Right lobe of liver (tissue), 4 donors: ENCODE measurements at regions not wholly inside any gene's neighbourhood (a gene's known extent, or its start where the extent isn't known, plus 50 kb on each side); places are given as distances from the start of the nearest gene placed in this dataset.

ENCODE experiments used
- CTCF ChIP-seq, 4 donors: fragments of 200-600 bp in 3 of 4; fragments of 450-650 bp in 1 of 4; IDR thresholded peaks; one replicate each; pipeline versions ENCODE4 v1.5.1 to v1.8.0; 2016 to 2022; ENCODE audit warnings: antibody characterized with exemption in 4 of 4, mild to moderate bottlenecking in 2 of 4
- POLR2A ChIP-seq: fragments of 450-650 bp; IDR thresholded peaks from one replicate; pipeline ENCODE4 v1.6.1; 2017; ENCODE audit warnings: antibody characterized with exemption, mild to moderate bottlenecking
- donor health status: DM: no; HTN: no; CAD: no.
- donor health status: DM: no; HTN: no; CAD: no.
- donor health status: DM: no; HTN: yes; CAD: no.

DNA sequence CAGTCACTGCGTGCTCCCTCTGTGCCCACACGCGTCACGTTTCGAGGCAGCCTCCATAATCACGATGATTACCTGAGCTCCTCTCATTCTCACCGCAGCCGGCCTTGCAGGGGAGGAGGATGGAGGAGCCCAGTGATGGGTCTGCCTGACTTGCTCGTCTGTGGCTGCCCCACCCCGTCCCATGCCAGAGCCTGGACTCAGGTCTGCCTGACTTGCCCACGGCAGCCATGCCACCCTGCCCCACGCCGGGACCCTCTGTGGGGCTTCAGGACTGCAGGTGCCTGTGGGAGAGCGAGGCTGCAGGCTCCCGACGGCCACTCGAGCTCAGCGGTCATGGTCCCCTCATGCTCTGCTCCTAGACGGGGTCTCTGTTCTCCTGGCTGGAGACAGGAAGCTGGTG is 1025.1 kb downstream of the BRD1 start:
- TF ChIP-seq CTCF (IDR thresholded peaks at IDR 0.05) (no peak), POLR2A (no peak)
